ENCODE measurements at regions not wholly inside any gene's neighbourhood (a gene's known extent, or its start where the extent isn't known, plus 50 kb on each side); places are given as distances from the start of the nearest gene placed in this dataset.

DNA sequence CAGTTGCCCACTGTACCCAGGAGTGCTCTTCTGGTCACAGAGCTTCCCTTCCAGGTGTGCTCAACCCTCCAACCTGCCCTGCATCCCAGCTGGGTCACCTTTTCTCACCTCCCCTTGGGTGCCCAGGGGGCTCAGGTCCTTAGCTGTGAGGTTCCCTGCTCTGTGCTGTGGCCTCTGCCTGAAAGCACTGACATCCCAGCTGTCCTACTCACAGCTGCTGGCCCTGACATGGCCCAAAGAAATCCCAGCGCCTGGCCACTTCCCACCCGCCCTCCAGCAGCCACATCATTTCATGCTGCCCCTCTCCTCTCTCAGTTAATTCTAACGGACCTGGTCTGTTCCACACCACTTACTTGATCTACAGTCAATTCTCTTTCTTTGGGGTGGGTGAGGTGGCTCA lies 79.9 kb downstream of the ISG20 start:
- no peak for TF ChIP-seq RNF2 (conservative IDR thresholded peaks at IDR 0.05; ENCODE audit: low read depth)
- no peak for TF ChIP-seq NBN (conservative IDR thresholded peaks at IDR 0.05)
- TF ChIP-seq, protein P1, sequence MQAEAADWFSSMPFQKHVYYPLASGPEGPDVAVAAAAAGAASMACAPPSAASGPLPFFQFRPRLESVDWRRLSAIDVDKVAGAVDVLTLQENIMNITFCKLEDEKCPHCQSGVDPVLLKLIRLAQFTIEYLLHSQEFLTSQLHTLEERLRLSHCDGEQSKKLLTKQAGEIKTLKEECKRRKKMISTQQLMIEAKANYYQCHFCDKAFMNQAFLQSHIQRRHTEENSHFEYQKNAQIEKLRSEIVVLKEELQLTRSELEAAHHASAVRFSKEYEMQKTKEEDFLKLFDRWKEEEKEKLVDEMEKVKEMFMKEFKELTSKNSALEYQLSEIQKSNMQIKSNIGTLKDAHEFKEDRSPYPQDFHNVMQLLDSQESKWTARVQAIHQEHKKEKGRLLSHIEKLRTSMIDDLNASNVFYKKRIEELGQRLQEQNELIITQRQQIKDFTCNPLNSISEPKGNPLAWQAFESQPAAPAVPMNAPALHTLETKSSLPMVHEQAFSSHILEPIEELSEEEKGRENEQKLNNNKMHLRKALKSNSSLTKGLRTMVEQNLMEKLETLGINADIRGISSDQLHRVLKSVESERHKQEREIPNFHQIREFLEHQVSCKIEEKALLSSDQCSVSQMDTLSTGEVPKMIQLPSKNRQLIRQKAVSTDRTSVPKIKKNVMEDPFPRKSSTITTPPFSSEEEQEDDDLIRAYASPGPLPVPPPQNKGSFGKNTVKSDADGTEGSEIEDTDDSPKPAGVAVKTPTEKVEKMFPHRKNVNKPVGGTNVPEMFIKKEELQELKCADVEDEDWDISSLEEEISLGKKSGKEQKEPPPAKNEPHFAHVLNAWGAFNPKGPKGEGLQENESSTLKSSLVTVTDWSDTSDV (CRISPR knock-in tag; IDR thresholded peaks at IDR 0.05) = no peak
- TF ChIP-seq ZFP1 (CRISPR knock-in tag; IDR thresholded peaks at IDR 0.05) = no peak
- TF ChIP-seq POLR2AphosphoS5 (IDR thresholded peaks at IDR 0.05; ENCODE audit: low read depth, low read length) = no peak
- TF ChIP-seq, protein P2, sequence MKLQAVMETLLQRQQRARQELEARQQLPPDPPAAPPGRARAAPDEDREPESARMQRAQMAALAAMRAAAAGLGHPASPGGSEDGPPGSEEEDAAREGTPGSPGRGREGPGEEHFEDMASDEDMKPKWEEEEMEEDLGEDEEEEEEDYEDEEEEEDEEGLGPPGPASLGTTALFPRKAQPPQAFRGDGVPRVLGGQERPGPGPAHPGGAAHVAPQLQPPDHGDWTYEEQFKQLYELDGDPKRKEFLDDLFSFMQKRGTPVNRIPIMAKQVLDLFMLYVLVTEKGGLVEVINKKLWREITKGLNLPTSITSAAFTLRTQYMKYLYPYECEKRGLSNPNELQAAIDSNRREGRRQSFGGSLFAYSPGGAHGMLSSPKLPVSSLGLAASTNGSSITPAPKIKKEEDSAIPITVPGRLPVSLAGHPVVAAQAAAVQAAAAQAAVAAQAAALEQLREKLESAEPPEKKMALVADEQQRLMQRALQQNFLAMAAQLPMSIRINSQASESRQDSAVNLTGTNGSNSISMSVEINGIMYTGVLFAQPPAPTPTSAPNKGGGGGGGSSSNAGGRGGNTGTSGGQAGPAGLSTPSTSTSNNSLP (IDR thresholded peaks at IDR 0.05; ENCODE audit: low read depth, low read length) = no peak
- no peak for TF ChIP-seq SPEN (CRISPR knock-in tag; IDR thresholded peaks at IDR 0.05; ENCODE audit: low read depth)
- TF ChIP-seq, protein P3, sequence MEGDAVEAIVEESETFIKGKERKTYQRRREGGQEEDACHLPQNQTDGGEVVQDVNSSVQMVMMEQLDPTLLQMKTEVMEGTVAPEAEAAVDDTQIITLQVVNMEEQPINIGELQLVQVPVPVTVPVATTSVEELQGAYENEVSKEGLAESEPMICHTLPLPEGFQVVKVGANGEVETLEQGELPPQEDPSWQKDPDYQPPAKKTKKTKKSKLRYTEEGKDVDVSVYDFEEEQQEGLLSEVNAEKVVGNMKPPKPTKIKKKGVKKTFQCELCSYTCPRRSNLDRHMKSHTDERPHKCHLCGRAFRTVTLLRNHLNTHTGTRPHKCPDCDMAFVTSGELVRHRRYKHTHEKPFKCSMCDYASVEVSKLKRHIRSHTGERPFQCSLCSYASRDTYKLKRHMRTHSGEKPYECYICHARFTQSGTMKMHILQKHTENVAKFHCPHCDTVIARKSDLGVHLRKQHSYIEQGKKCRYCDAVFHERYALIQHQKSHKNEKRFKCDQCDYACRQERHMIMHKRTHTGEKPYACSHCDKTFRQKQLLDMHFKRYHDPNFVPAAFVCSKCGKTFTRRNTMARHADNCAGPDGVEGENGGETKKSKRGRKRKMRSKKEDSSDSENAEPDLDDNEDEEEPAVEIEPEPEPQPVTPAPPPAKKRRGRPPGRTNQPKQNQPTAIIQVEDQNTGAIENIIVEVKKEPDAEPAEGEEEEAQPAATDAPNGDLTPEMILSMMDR (CRISPR knock-in tag; IDR thresholded peaks at IDR 0.05) = no peak
- no peak for TF ChIP-seq ARNTL (CRISPR knock-in tag; IDR thresholded peaks at IDR 0.05)
- no peak for TF ChIP-seq CBFB (CRISPR knock-in tag; IDR thresholded peaks at IDR 0.05)
